Hepatocyte (in vitro differentiated cells): ENCODE measurements at regions not wholly inside any gene's neighbourhood (a gene's known extent, or its start where the extent isn't known, plus 50 kb on each side); places are given as distances from the start of the nearest gene placed in this dataset.

Experiments
- DNase-seq: peaks from one replicate; pipeline ENCODE4 v3.0.0-alpha.2; 2016; ENCODE audit warnings: low spot score
- H2AFZ ChIP-seq: fragments of 200-600 bp; sonication (generic); 2 replicates; pipeline ENCODE4 v1.6.0; 2016; ENCODE audit warnings: antibody characterized with exemption, mild to moderate bottlenecking
- H3K27ac ChIP-seq: fragments of 200-600 bp; sonication (generic); 2 replicates; pipeline ENCODE4 v1.5.1; 2016; ENCODE audit warnings: mild to moderate bottlenecking
- H3K27me3 ChIP-seq: fragments of 200-600 bp; sonication (generic); 2 replicates; pipeline ENCODE4 v1.6.1; 2016
- H3K36me3 ChIP-seq: fragments of 200-600 bp; sonication (generic); replicated peaks from 2 replicates; pipeline ENCODE4 v1.5.1; 2016; ENCODE audit warnings: low read depth; ENCODE audit not compliant: insufficient read depth
- H3K4me1 ChIP-seq: fragments of 200-600 bp; sonication (generic); 2 replicates; pipeline ENCODE4 v1.5.1; 2016; ENCODE audit warnings: mild to moderate bottlenecking, moderate library complexity; ENCODE audit not compliant: insufficient read depth
- H3K4me2 ChIP-seq: fragments of 200-600 bp; sonication (generic); 2 replicates; pipeline ENCODE4 v1.6.0; 2016
- H3K4me3 ChIP-seq: fragments of 200-600 bp; sonication (generic); 2 replicates; pipeline ENCODE4 v1.5.1; 2016; ENCODE audit warnings: mild to moderate bottlenecking
- H3K79me2 ChIP-seq: fragments of 200-600 bp; sonication (generic); 2 replicates; pipeline ENCODE4 v1.6.0; 2017; ENCODE audit warnings: mild to moderate bottlenecking
- H3K9me2 ChIP-seq: fragments of 200-600 bp; sonication (generic); replicated peaks from 2 replicates; pipeline ENCODE4 v1.6.0; 2017; ENCODE audit warnings: mild to moderate bottlenecking; ENCODE audit not compliant: insufficient read depth
- H3K9me3 ChIP-seq: fragments of 200-600 bp; sonication (generic); 2 replicates; pipeline ENCODE4 v1.5.1; 2016; ENCODE audit warnings: low read depth, mild to moderate bottlenecking
- H4K20me1 ChIP-seq: fragments of 200-600 bp; sonication (generic); 2 replicates; pipeline ENCODE4 v1.6.0; 2016; ENCODE audit warnings: mild to moderate bottlenecking; ENCODE audit not compliant: insufficient read depth, poor library complexity, severe bottlenecking
- EZH2 ChIP-seq: fragments of 200-600 bp; sonication (generic); IDR thresholded peaks from 2 replicates; pipeline ENCODE4 v1.6.1; 2016; ENCODE audit warnings: antibody characterized with exemption, mild to moderate bottlenecking, borderline replicate concordance
- EZH2phosphoT487 ChIP-seq: fragments of 200-600 bp; sonication (generic); IDR thresholded peaks from one replicate; pipeline ENCODE4 v1.6.1; 2018; ENCODE audit warnings: antibody characterized with exemption, mild to moderate bottlenecking, low read depth, moderate library complexity; ENCODE audit not compliant: unreplicated experiment, severe bottlenecking
- WGBS: methylation state at CpG from one replicate; pipeline ENCODE4 v1.1.6; 2016; ENCODE audit warnings: low lambda C conversion rate; ENCODE audit errors: missing lambda C conversion rate; 5-methylcytosine and 5-hydroxymethylcytosine counted together
- TF ChIP-seq, protein P1 (sequence below): fragments of 200-600 bp; sonication (generic); IDR thresholded peaks from 2 replicates; pipeline ENCODE4 v1.5.1; 2016; ENCODE audit warnings: antibody characterized with exemption, mild to moderate bottlenecking; ENCODE audit not compliant: poor library complexity

DNA sequence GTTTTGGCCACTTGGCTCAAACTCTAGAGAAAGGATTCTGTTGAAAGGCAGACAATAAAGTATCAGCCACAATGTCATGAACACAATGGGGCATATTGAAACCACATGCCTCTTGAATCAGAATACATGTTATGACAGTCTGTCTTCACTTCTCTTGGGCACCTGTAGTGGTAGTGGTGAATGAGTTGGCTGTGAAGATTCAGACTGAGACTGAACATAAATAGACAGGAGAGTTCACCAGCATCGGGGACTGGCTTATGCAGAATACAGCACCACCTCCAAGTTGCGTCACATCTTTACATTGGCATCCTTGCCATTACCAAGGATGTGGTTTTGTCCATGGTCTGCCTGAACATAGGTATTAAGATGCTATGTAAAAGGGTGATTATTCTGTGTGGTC, 336.8 kb downstream of the MYCN start:
- Histone ChIP-seq H3K79me2 (no peaks in the 10 kb centered on the region), H3K9me3 (no peaks in the 10 kb centered on the region), H4K20me1 (no peaks in the 10 kb centered on the region), H2AFZ (no peak overlapping the region), H3K4me1 (no peaks in the 10 kb centered on the region), H3K36me3 (no peaks in the 10 kb centered on the region), H3K27me3 (no peaks in the 10 kb centered on the region), H3K9me2 (no peaks in the 10 kb centered on the region), H3K27ac (no peak overlapping the region), H3K4me3 (no peak overlapping the region), H3K4me2 (no peak overlapping the region)
- no peak for TF ChIP-seq EZH2
- TF ChIP-seq, protein P1, sequence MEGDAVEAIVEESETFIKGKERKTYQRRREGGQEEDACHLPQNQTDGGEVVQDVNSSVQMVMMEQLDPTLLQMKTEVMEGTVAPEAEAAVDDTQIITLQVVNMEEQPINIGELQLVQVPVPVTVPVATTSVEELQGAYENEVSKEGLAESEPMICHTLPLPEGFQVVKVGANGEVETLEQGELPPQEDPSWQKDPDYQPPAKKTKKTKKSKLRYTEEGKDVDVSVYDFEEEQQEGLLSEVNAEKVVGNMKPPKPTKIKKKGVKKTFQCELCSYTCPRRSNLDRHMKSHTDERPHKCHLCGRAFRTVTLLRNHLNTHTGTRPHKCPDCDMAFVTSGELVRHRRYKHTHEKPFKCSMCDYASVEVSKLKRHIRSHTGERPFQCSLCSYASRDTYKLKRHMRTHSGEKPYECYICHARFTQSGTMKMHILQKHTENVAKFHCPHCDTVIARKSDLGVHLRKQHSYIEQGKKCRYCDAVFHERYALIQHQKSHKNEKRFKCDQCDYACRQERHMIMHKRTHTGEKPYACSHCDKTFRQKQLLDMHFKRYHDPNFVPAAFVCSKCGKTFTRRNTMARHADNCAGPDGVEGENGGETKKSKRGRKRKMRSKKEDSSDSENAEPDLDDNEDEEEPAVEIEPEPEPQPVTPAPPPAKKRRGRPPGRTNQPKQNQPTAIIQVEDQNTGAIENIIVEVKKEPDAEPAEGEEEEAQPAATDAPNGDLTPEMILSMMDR, result no peak
- WGBS, result 82% methylated on average over 2 of the region's 2 CpGs
- no peak for DNase-seq

DNA sequence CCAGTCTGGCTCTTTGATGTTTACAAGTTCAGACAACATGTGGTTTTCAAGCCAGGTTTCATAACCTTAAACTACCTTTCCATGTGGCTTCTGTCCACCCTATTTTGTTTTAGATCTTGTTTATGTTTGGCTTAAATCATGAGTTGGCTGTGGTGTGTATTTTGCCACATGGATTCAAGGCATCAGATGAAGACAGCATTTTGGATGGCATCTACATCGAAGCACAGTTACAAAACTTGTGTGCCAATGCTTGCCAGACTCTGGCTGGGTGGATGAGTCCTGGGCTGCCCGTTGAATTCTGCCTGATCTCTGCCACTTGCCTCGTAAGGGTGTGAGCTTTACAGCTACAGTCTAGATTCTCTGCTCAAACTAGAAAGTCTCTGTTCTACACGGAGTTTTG, 335.3 kb downstream of the MYCN start:
- no peak for DNase-seq
- Histone ChIP-seq H4K20me1 (no peaks in the 10 kb centered on the region), H3K4me2 (no peak overlapping the region), H2AFZ (no peak overlapping the region), H3K4me3 (no peak overlapping the region), H3K9me3 (no peaks in the 10 kb centered on the region), H3K4me1 (no peaks in the 10 kb centered on the region), H3K79me2 (no peaks in the 10 kb centered on the region), H3K36me3 (no peaks in the 10 kb centered on the region), H3K27ac (no peak overlapping the region), H3K27me3 (no peaks in the 10 kb centered on the region), H3K9me2 (no peaks in the 10 kb centered on the region)
- WGBS, result 85% methylated on average over 4 of the region's 4 CpGs
- TF ChIP-seq EZH2phosphoT487 (no peak), EZH2 (no peak)
- TF ChIP-seq, protein P1, result no peak

DNA sequence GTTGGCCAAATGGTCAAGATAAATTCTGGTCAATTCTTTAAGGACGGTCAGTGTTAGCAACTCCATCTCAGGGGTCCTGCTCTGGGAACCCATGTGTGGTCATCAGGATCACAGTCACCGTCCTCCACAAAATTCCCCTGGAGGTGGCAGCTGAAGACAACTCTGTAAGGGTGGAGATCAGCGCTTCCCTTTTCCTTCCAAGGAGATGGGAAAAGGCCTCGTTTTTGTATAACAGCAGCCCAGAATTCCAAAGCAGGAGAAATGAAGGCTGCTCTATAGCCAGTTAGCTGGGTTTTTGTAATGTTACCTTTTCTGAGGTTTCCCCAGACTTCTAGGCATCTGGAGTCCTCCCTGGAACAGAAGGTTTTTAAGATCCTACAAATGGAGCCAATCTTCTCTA, 334.8 kb downstream of the MYCN start:
- Histone ChIP-seq H3K4me2 (no peak overlapping the region), H3K79me2 (no peaks in the 10 kb centered on the region), H3K9me2 (no peaks in the 10 kb centered on the region), H4K20me1 (no peaks in the 10 kb centered on the region), H3K4me1 (no peaks in the 10 kb centered on the region), H3K4me3 (no peak overlapping the region), H2AFZ (no peak overlapping the region), H3K27me3 (no peaks in the 10 kb centered on the region), H3K27ac (no peak overlapping the region), H3K36me3 (no peaks in the 10 kb centered on the region), H3K9me3 (no peaks in the 10 kb centered on the region)
- TF ChIP-seq EZH2, result no peak
- TF ChIP-seq, protein P1, result no peak
- WGBS, result 94% methylated on average over 4 of the region's 4 CpGs
- no peak for DNase-seq

DNA sequence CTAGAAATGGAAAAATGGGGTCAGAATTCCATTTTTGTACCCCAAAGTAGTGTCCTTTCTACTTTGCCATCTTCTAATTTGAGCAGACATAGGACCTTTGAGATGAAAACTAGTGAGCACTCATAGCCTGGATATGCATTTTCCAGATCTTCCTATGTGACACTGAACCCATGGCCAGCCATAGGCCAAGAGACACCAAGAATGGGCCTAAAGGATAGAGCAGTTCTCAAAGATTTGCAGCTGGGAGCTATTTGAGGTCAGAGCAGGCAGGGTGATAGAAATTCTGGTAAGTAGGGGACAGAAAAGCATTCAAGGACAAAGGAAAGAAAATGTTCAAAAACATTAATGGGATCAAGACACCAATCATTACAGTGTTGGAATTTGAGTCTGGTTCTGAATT, 332.8 kb downstream of the MYCN start:
- Histone ChIP-seq H3K4me1 (no peaks in the 10 kb centered on the region), H3K79me2 (no peaks in the 10 kb centered on the region), H2AFZ (no peak overlapping the region), H3K9me3 (no peaks in the 10 kb centered on the region), H3K4me2 (no peak overlapping the region), H4K20me1 (no peaks in the 10 kb centered on the region), H3K4me3 (no peak overlapping the region), H3K27ac (no peak overlapping the region), H3K36me3 (no peaks in the 10 kb centered on the region), H3K9me2 (no peaks in the 10 kb centered on the region), H3K27me3 (no peaks in the 10 kb centered on the region)
- no peak for DNase-seq
- TF ChIP-seq EZH2 (no peak), EZH2phosphoT487 (no peak)
- TF ChIP-seq, protein P1, result no peak
